Right ventricle myocardium superior (tissue), 1 donor: ENCODE measurements at regions not wholly inside any gene's neighbourhood (a gene's known extent, or its start where the extent isn't known, plus 50 kb on each side); places are given as distances from the start of the nearest gene placed in this dataset.

ENCODE experiments used
- ATAC-seq: fragments of 200-7000 bp; cut with Tn5 transposase; one replicate; pipeline ENCODE4 v1.9.1; 2020; ENCODE audit warnings: mild to moderate bottlenecking; ENCODE audit not compliant: poor library complexity
- DNase-seq: peaks from one replicate; pipeline ENCODE4 v3.0.0-alpha.2; 2020
- intact Hi-C: fragments of 100-400 bp; cut with DNase I; formaldehyde crosslinking; loops from one replicate; pipeline ENCODE4 v1.11.2; 2022
- donor health status: DM: no; HTN: yes; CAD: no; lungs with severe emphysema.

DNA sequence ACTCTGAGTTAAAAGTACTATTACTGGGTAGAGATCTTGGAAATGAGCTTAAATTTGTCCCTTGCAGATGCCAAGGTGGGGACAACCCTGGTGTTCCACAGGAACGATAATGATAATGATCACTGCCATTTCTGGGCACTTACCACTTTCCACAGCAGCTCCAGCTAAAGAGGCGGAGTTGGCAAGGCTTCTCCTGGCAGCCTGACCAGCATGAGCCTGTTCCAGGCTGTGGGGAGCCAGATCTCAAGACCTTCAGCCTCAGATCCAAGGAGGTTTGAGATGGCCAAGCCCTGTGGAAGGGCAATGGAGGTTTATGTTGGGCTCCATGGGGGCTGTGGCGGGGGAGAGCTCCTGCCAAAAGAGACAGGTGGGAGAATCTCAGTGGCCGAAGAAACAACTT, 244.9 kb upstream of the MVB12B start:
- ATAC-seq (no peak), DNase-seq (no peak)
- intact Hi-C loops = no loop called here

DNA sequence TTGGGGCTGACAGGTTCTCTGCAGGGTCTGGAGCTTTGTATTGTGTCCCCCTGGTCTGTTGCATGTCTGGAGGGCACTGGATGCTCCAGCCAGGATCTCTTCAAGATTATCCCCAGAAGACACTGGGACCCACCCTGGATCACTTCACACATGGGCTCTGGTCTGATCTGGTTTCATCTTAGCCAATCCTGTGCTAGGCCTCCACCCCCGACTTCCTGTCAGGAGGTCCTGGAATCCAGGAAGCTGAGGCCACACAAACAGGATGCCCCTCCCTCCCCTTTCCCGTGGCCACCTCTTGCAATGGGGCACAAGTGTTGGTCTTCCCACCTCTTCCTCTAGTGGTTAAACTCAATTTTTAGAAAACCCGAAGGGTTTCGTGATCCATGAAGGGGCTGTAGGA, 242.6 kb upstream of the MVB12B start:
- DNase-seq (no peak), ATAC-seq (no peak)
- intact Hi-C loops = no loop called here

DNA sequence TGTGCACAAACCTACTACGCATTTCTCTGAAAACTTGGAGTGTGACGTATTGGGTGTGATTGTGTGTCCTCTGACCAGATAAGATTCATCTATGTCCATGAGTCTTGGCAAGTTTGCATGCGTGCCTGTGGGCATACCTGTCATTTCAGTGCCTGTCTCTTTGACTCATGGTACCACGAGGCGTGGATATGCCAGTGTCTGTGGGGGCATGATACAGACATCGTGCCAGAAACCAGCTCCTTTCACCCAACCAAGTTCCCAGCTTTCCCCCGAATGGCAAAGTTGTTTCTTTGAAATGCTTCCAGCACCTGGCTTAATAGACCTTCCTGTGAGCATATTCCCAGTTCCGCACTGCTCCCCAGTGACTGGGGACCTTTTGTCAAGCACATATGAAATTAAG, 241.9 kb upstream of the MVB12B start:
- intact Hi-C loops = no loop called here
- DNase-seq = no peak
- ATAC-seq = no peak

DNA sequence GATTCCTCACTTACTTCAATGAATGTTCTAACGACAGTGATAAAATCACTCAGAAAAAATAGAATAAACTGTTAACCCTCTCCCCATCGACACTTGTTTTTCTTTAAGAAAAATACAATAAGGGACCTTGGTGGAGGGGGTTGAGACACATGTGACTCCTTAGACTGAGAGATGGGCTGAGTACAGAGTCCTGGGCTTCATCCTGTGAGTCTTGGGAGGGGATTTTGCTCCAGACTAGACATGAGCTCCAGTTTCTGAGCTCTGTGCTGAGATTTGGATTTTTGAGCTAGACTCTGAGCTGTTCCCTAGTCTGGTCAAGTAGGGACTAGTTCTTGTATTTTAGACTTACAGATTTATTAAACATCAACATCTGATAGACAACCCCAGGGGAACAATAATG, 241.5 kb upstream of the MVB12B start:
- intact Hi-C loops = no loop called here
- ATAC-seq = no peak

DNA sequence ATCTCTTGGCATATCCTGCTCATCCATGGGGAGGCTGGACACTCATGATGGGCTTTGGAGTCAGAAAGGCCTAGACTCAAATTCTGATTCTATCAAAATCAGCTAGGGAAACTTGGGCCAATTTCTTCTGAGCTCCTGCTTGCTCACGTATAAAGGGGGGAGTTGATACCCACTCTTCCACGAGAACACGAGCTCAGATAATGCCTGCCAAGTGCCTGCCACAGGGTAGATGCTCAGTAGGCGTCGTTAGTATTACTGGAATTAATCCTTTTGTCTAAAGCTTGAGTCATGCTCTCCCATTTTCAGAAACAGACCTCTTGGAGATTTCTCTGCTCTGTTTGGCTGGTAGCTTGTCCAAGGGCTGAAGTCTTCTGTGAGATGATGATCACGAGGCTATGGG, 238.3 kb upstream of the MVB12B start:
- no peak for ATAC-seq
- intact Hi-C loops = no loop called here

More for the DNA sequence above, 241.5 kb upstream of the MVB12B start:
- DNase-seq = no peak

DNA sequence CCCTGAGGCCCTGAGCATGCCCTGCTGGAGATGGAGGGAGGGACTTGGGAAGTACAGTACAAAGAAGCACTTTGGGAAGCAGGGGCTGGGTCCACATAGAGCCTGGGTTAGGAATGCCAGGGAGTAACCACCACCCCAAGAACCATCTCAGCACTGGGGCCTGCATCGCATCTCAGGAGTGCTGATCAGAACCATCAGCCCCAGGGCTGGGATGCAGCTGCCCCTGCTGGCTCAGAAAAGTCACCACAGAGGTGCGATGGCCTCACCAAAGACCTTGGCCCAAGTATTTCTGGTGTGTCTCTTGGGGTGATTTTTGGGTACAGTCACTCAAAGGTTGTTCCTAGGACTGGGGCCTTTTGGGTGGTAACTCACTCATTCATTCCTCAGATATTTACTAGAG, 236.8 kb upstream of the MVB12B start:
- ATAC-seq (no peak), DNase-seq (no peak)
- intact Hi-C loops = no loop called here

More for the DNA sequence above, 238.3 kb upstream of the MVB12B start:
- no peak for DNase-seq

DNA sequence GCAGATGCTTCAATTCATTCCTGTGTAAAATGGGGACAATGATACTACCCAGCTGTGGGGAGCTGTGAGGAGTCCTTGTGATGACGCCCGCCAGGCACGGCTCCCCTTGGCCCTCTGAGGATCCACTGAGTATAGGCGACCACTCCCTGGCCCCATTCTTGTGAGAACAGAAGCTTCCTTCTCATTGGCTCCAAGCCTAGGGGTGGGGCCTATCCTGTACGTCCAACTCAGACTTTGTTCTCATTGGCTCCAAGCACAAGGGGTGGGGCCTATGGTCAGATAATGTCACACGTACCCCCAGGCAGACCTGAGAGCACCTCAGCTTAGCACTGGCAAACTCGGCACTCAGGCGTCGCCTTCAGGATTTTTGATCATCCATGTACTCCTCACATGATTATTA, 232.9 kb upstream of the MVB12B start:
- intact Hi-C loops = no loop called here
- no peak for ATAC-seq
- no peak for DNase-seq

DNA sequence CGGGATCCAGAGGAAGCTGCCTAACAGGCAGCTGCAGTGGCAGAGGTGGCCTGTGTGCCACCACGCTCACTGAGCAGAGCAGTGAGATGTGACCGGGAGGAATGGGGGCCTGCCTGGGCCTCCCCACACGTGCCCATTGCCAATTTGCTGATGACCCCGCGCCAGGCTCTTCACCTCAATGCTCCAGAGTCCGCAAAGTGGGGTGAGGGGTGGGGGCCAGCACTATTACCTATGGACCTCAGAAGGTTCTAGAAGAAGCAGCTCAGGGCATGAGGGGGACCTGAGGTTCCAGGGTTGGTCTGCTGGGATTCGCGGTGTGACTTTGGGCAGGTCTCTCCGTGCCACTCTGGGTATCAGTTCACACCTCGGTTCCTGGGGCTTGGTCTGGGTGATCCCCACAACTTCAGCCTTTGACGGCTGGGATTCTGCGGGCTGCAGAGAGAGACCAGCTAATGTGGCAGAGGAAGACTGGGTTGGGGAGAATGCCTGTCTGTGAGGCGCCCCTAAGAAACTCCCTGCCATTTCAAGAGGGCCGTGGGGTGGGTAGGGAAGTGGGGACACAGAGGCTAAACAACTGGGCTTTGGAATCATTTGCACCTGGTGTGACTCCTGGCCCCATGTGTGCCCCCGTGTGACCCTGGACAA, 231.0 kb upstream of the MVB12B start:
- ATAC-seq = no peak
- no peak for DNase-seq
- intact Hi-C loops = no loop called here

DNA sequence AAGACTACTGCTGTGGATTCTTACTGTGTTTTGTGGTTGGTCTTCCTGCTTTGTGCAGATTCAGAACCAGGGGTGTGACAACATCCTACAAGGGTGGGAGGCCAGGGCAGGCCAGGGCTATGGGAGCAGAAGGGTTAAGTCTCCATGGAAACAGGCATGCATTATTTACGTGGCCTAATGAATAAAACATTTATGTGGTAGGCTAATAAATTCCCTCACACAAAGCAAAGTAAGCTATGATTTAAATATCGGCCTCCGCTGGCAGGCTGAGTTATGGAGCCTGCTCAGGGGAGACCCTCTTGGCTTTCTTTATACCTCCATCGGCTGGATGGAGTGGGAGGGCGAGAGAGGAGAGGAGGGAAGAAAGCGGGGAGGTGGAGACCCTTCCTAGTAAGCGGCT, 230.3 kb upstream of the MVB12B start:
- intact Hi-C loops = no loop called here
- DNase-seq (no peak), ATAC-seq (no peak)

DNA sequence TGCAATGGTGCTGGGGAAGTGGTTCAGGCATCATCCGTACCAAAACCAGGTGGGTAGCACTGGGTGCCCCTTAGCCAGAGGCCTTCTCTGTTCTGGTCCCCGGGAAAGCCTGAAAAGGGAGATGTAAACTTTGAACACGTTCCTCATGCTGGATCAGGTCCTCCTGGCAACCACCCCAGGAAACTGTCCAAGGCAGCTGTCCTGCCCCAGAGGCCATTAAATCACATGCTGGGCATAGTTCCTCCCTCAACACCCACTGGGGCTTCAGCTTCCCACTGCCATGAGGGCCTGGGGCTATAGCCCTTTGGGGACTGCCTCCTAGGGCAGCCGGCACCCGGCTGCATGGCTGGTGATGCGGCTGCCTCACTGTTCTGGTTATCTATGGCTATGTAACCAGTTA, 228.9 kb upstream of the MVB12B start:
- intact Hi-C loops = no loop called here
- DNase-seq (no peak), ATAC-seq (no peak)

DNA sequence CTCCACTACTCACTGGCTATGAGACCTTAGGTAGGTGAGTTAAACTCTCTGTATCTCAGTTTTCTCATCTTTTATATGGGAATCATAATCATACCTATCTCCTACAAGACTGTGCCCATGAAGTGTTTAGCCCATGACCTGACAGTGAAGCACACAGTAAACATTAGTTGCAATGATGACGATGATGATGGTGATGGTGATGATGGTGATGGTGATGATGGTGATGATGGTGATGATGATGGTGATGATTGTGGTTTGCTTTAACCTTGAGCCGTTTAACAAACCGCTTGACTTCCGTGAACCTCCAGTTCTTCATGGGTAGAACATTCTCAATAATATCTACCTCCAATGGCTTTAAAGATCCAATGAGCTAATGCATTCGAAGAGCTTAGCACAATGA, 220.2 kb upstream of the MVB12B start:
- ATAC-seq (no peak), DNase-seq (no peak)
- intact Hi-C loops = no loop called here

DNA sequence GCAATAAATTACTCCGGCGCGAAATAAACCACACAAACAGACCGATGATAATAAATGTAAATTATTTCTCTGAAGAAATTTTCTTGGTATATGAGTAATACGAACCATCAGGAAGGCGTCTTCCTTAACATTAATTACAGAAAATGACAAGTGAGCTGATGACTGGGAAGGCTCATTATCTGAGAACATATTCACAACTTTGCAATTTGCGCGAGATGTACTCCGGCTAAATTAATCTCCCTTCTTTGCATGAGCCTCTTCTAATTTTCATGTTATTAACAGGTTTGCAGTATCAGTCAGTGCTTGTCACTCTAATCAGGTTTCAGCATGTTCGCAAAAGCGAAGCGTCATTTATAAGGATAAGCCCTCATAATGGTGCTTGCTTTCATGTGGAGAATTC, 218.9 kb upstream of the MVB12B start:
- ATAC-seq (no peak), DNase-seq (no peak)
- intact Hi-C loops = no loop called here

DNA sequence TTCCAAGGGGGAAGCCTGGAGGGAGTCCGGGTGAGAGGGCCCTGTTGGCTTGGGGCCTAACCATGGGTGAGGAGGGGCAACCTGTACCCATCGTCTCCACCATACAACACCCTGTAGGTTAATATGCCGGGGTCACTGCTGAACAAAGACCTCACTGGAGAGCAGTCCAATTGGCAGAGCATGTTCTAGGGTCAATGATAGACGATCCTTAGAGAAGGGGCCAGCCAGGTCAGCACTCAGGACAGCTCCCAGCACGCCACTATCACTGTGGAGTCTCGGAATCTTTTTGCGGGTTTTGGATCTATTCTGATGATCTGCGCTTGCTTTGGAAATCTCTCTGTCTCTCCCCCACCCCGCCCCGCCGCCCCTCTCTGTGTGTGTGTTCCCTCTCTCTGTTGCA, 218.4 kb upstream of the MVB12B start:
- intact Hi-C loops = no loop called here
- ATAC-seq = no peak
- DNase-seq = no peak

DNA sequence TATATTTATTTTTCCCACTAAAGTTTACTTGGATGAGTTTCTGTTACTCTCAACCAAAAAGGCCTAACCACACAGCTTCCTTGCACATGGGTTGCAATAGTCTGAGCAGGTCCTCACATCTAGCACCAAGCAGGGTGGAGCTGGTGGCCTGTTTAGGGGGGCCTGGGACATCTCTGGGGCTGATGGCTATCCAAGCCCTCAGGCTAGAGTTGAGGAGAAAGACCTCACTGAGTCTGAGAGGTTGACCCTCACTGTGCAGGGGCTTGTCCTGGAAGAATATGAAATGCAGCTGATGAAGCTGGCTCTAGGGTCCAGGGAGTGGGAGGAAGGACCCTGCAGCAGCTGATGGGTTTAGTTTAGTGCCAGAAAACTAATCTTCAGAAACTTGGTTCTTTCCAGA, 217.1 kb upstream of the MVB12B start:
- DNase-seq = no peak
- intact Hi-C loops = no loop called here
- no peak for ATAC-seq

DNA sequence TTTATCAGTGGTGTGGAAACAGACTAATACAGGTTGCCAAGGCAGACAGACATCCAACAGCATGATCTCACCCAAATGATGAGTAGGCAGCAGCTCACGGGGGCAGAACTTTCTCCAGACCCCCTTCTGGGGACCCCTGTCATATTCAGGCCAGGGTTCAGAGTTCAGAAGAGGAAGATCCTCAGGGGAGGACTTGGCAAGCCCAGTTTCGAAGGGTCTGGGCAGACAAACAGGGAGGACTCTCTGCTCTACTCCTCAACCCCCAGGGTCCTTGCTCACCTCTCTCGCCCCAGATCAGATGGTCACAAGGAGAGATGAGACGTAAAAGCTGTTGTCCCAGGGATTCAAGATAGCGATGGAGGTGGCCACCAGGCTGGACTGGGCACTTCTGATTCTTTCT, 215.1 kb upstream of the MVB12B start:
- DNase-seq (no peak), ATAC-seq (no peak)
- intact Hi-C loops = no loop called here

DNA sequence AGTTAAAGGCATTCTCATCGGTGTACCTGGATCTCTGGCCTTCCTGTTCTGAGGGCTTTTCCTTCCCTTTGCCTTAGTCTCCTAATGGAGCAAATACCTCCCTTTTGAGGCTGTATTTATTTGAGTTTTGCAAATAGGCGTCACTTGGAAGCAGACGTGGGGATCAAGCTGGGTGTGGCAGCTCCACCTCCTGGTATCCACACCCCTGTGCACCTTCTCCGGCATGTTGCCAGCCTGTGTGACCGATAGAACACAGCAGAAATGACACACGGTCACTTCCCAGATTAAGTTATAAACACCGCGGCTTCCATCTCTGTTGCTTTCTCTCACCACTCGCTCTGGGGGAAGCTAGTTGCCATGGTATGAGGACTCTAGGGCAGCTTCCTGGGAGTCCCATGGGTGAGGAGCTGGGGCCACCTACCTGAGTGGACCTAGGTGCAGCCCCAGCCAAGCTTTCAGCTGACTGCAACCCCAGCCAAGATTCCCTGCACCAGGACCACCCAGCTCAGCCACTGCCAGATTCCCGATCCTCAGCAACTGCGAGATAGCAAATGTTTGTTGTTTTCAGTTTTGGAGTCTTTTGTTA, 214.4 kb upstream of the MVB12B start:
- intact Hi-C loops = no loop called here
- no peak for DNase-seq

DNA sequence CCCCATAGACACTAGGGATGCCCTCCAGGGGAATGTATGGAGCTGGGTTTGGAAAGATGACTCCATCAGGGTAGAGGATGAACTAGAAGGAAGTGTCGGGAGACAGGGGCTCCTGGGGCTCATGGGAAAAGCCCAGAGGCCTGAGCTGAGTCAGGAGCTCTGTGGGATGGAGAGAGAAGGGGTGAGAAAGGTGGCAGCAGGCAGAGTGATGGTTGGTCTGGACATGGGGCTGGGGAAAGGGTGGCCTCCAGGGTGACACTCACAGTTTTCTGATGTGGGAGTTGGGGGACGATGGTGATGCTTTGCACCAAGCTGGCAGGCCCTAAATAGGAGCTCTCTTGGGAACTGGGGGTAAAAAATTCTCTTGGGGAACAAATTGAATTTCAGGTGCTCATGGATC, 213.5 kb upstream of the MVB12B start:
- ATAC-seq (no peak), DNase-seq (no peak)
- intact Hi-C loops = no loop called here

More for the DNA sequence above, 214.4 kb upstream of the MVB12B start:
- no peak for ATAC-seq

DNA sequence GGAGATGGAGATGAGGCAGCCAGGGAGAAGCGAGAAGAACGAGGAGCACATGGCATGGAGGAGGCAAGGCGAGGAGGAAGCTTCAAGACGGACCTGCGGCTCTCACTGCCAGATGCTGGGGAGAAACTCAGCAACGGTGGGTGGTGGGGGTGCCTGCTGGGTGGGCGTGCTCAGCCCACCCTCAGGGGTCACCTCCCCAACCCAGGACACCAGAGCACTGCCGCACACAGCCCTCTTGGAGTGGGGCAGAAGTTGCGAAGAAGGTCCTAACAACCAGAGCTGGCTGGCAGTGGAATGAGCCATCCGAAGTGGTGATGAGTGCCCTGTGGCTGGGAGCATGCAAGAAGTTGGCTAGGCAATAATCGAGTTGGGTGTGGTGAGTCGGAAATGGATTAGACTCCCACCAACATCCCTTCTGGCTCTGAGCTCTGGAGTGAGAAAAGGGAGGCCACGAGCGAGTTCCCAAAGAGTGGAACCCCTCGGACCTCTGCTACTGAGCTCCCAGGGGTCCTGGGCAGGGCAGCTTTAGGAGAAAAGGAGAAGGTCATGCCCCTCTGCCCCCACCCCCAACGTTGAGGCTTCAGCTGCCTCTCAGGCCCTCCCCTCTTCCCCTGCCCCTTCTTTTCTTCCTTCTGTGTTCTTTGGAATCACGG, 212.7 kb upstream of the MVB12B start:
- DNase-seq = no peak
- no peak for ATAC-seq
- intact Hi-C loops = no loop called here

DNA sequence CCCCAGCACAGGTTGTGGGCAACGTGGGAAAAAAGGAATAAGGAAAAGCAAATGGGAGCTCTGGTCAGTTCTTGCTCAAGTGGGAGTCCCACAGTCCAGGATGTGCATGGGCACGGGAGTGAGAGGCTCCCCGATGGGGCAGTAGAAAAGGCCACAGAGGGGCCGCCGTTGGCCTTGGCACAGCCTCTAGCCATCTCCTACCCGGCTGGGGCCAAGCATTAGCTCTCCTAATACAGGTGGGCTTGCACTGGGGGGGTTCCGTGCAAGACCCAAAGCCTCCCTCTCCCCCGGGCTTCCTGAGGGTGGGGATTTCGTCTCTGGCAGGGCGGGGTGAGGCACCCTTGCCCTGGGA, 212.2 kb upstream of the MVB12B start:
- ATAC-seq (no peak), DNase-seq (no peak)
- intact Hi-C loops = no loop called here

DNA sequence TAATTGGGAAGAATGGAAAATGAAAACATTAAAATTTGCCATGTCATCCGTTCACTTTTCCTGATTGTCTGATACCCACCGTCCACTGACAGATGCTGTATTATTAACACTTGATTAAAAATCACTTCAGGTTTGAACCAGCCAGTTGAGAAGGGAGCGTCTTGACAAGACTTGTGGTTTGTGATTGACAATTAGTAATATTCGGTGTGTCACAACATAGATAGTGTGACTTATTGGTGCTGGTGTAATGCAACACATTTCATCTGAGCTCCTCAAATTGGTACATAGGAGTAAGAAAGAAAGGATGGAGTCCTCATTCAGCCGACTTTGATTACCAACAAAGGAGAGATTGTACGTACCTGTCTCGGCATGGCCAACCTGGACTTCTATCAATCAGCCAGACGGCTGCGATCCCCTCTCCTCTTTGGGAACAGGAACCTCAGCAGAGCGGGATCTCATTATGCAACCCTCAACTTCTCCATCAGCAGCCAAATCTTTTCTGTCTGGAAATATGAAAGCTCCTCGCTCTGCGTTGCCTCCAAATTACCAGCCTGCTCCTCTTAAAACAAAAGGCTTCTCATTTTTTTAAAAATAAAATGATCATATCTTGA, 211.7 kb upstream of the MVB12B start:
- intact Hi-C loops = no loop called here
- DNase-seq = no peak
- no peak for ATAC-seq
